ENCODE measurements at regions not wholly inside any gene's neighbourhood (a gene's known extent, or its start where the extent isn't known, plus 50 kb on each side); places are given as distances from the start of the nearest gene placed in this dataset.

- TF ChIP-seq POLR2A (IDR thresholded peaks at IDR 0.05; ENCODE audit: low read depth, low read length) (no peak), TAF1 (IDR thresholded peaks at IDR 0.05; ENCODE audit: borderline replicate concordance, low read depth, low read length) (no peak), POLR2AphosphoS5 (IDR thresholded peaks at IDR 0.05; ENCODE audit: low read depth, low read length) (no peak)
These were observed 1084.1 kb downstream of the FAM133A start for GRCh38 chrX:94758130-94758529.

Measured in GM12892 (cell line).